HEK293 (cell line): ENCODE measurements at regions not wholly inside any gene's neighbourhood (a gene's known extent, or its start where the extent isn't known, plus 50 kb on each side); places are given as distances from the start of the nearest gene placed in this dataset.

Experiments used
- CTCF ChIA-PET: fragments of 350-600 bp; formaldehyde crosslinking; extraction: SDS; loops from one replicate; lab custom pipeline; 2021; ENCODE audit warnings: antibody characterized with exemption; lab: Yijun Ruan, JAX
- POLR2A ChIA-PET: fragments of 300-600 bp; formaldehyde crosslinking; extraction: SDS; loops from one replicate; lab custom pipeline; 2020; ENCODE audit warnings: antibody characterized with exemption, inconsistent platforms; lab: Yijun Ruan, JAX
- H3K27ac ChIP-seq: fragments of 200-500 bp; sonication (Bioruptor generic); 2 replicates; pipeline ENCODE4 v1.5.1; 2014; ENCODE audit warnings: low read depth, low read length, control low read depth, inconsistent platforms; ENCODE audit errors: extremely low read depth
- H3K36me3 ChIP-seq, 2 experiments: fragments of 200-500 bp in 1 of 2; sonication (Bioruptor generic) in 1 of 2; 1 replicate in 1 of 2; 2 replicates in 1 of 2; pipeline ENCODE4 v1.5.1; 2014 to 2017; ENCODE audit warnings: inconsistent platforms in 2 of 2, low read length in 2 of 2; ENCODE audit not compliant: control insufficient read depth in 2 of 2, insufficient read depth in 1 of 2
- H3K4me1 ChIP-seq: fragments of 200-500 bp; sonication (Bioruptor generic); 2 replicates; pipeline ENCODE4 v1.5.1; 2014; ENCODE audit warnings: mild to moderate bottlenecking, low read length, inconsistent platforms; ENCODE audit not compliant: control insufficient read depth, insufficient read depth
- H3K4me3 ChIP-seq: 2 replicates; pipeline ENCODE4 v1.5.1; 2011; ENCODE audit warnings: low read depth, mild to moderate bottlenecking, control low read depth, low read length, moderate library complexity
- H3K9me3 ChIP-seq: fragments of 200-500 bp; sonication (Bioruptor generic); 2 replicates; pipeline ENCODE4 v1.5.1; 2014; ENCODE audit warnings: low read depth, low read length, inconsistent platforms; ENCODE audit not compliant: control insufficient read depth, insufficient read depth
- BCL11B ChIP-seq: fragments of 450-650 bp; formaldehyde crosslinking; IDR thresholded peaks from 2 replicates; pipeline ENCODE4 v1.5.1; 2016; ENCODE audit warnings: low read depth, missing biosample characterization, missing genetic modification characterization
- GLIS1 ChIP-seq: fragments of 450-650 bp; formaldehyde crosslinking; IDR thresholded peaks from 2 replicates; pipeline ENCODE4 v1.5.1; 2016; ENCODE audit warnings: missing biosample characterization, missing genetic modification characterization
- PRDM10 ChIP-seq: fragments of 450-650 bp; formaldehyde crosslinking; IDR thresholded peaks from 2 replicates; pipeline ENCODE4 v1.5.1; 2016; ENCODE audit warnings: missing biosample characterization, missing genetic modification characterization
- PRDM2 ChIP-seq: fragments of 450-650 bp; formaldehyde crosslinking; IDR thresholded peaks from 2 replicates; pipeline ENCODE4 v1.5.1; 2016; ENCODE audit warnings: missing biosample characterization, missing genetic modification characterization, borderline replicate concordance
- ZNF148 ChIP-seq: fragments of 450-650 bp; formaldehyde crosslinking; IDR thresholded peaks from 2 replicates; pipeline ENCODE4 v1.5.0; 2017; ENCODE audit warnings: missing biosample characterization, missing genetic modification characterization, borderline replicate concordance
- ZNF2 ChIP-seq: fragments of 450-650 bp; formaldehyde crosslinking; IDR thresholded peaks from 2 replicates; pipeline ENCODE4 v1.5.1; 2016; ENCODE audit warnings: missing biosample characterization, missing genetic modification characterization
- ZNF211 ChIP-seq: fragments of 450-650 bp; formaldehyde crosslinking; IDR thresholded peaks from 2 replicates; pipeline ENCODE4 v1.5.1; 2016; ENCODE audit warnings: low read depth, missing biosample characterization, missing genetic modification characterization
- ZNF24 ChIP-seq: fragments of 450-650 bp; formaldehyde crosslinking; IDR thresholded peaks from 2 replicates; pipeline ENCODE4 v1.5.1; 2016; ENCODE audit warnings: missing biosample characterization, missing genetic modification characterization
- ZNF350 ChIP-seq: fragments of 450-650 bp; formaldehyde crosslinking; IDR thresholded peaks from 2 replicates; pipeline ENCODE4 v1.5.0; 2017; ENCODE audit warnings: missing biosample characterization, mild to moderate bottlenecking, missing genetic modification characterization
- ZNF362 ChIP-seq: fragments of 450-650 bp; formaldehyde crosslinking; IDR thresholded peaks from 2 replicates; pipeline ENCODE4 v1.5.1; 2016; ENCODE audit warnings: missing biosample characterization, missing genetic modification characterization
- ZNF398 ChIP-seq: fragments of 450-650 bp; formaldehyde crosslinking; IDR thresholded peaks from 2 replicates; pipeline ENCODE4 v1.5.1; 2017; ENCODE audit warnings: missing biosample characterization, missing genetic modification characterization
- ZNF521 ChIP-seq: fragments of 450-650 bp; formaldehyde crosslinking; IDR thresholded peaks from 2 replicates; pipeline ENCODE4 v1.5.1; 2017; ENCODE audit warnings: missing biosample characterization, mild to moderate bottlenecking, missing genetic modification characterization
- ZNF623 ChIP-seq: fragments of 450-650 bp; formaldehyde crosslinking; IDR thresholded peaks from 2 replicates; pipeline ENCODE4 v1.5.1; 2016; ENCODE audit warnings: missing biosample characterization, missing genetic modification characterization
- ZNF624 ChIP-seq: fragments of 450-650 bp; formaldehyde crosslinking; IDR thresholded peaks from 2 replicates; pipeline ENCODE4 v1.5.1; 2017; ENCODE audit warnings: missing biosample characterization, missing genetic modification characterization
- ZNF76 ChIP-seq: fragments of 450-650 bp; formaldehyde crosslinking; IDR thresholded peaks from 2 replicates; pipeline ENCODE4; 2016; ENCODE audit warnings: low read depth, missing biosample characterization, missing genetic modification characterization, borderline replicate concordance
- ZNF792 ChIP-seq: fragments of 450-650 bp; formaldehyde crosslinking; IDR thresholded peaks from 2 replicates; pipeline ENCODE4 v1.5.1; 2016; ENCODE audit warnings: missing biosample characterization, missing genetic modification characterization
- ZSCAN18 ChIP-seq: fragments of 450-650 bp; formaldehyde crosslinking; IDR thresholded peaks from 2 replicates; pipeline ENCODE4 v1.5.1; 2016; ENCODE audit warnings: missing biosample characterization, missing genetic modification characterization

- Histone ChIP-seq H3K9me3 (no peaks in the 10 kb centered on the region), H3K36me3 (no peaks in the 10 kb centered on the region), H3K27ac (no peak overlapping the region), H3K4me3 (no peak overlapping the region), H3K4me1 (no peaks in the 10 kb centered on the region)
- POLR2A ChIA-PET, result no interaction called here
- CTCF ChIA-PET, result no interaction called here
- TF ChIP-seq ZNF76 (tag by site-specific recombination) (no peak), ZNF792 (tag by site-specific recombination) (no peak)
Measured at GRCh38 chr3:82000350-82000749, 238.9 kb upstream of the GBE1 start.

GRCh38 chr3:81998907-81999306, 237.5 kb upstream of the GBE1 start:
- Histone ChIP-seq H3K36me3 (no peaks in the 10 kb centered on the region), H3K4me3 (no peak overlapping the region), H3K4me1 (no peaks in the 10 kb centered on the region), H3K9me3 (no peaks in the 10 kb centered on the region), H3K27ac (no peak overlapping the region)
- ChIA-PET POLR2A (no interaction called here), CTCF (no interaction called here)
- TF ChIP-seq BCL11B (tag by site-specific recombination) (no peak), ZNF2 (tag by site-specific recombination) (no peak), ZNF24 (tag by site-specific recombination) (no peak), PRDM2 (tag by site-specific recombination) (no peak), ZNF148 (tag by site-specific recombination) (no peak), ZNF362 (no peak), ZNF350 (tag by site-specific recombination) (no peak), ZNF398 (tag by site-specific recombination) (no peak), ZNF521 (tag by site-specific recombination) (no peak), ZNF623 (tag by site-specific recombination) (no peak), PRDM10 (tag by site-specific recombination) (no peak), ZNF211 (tag by site-specific recombination) (no peak), ZNF624 (no peak), GLIS1 (tag by site-specific recombination) (no peak), ZSCAN18 (no peak)
